VCaP (cell line): ENCODE measurements at regions not wholly inside any gene's neighbourhood (a gene's known extent, or its start where the extent isn't known, plus 50 kb on each side); places are given as distances from the start of the nearest gene placed in this dataset.

Source experiments
- H3K27ac ChIP-seq: fragments of 450-650 bp; 2 replicates; pipeline ENCODE4 v1.5.1; 2017
- TF ChIP-seq, protein P1 (sequence below): fragments of 450-650 bp; conservative IDR thresholded peaks from 2 replicates; pipeline ENCODE4 v1.5.1; 2017; ENCODE audit warnings: mild to moderate bottlenecking, moderate library complexity

GRCh38 chr5:19143935-19144334, 844.1 kb downstream of the CDH18 start:
- TF ChIP-seq, protein P1, sequence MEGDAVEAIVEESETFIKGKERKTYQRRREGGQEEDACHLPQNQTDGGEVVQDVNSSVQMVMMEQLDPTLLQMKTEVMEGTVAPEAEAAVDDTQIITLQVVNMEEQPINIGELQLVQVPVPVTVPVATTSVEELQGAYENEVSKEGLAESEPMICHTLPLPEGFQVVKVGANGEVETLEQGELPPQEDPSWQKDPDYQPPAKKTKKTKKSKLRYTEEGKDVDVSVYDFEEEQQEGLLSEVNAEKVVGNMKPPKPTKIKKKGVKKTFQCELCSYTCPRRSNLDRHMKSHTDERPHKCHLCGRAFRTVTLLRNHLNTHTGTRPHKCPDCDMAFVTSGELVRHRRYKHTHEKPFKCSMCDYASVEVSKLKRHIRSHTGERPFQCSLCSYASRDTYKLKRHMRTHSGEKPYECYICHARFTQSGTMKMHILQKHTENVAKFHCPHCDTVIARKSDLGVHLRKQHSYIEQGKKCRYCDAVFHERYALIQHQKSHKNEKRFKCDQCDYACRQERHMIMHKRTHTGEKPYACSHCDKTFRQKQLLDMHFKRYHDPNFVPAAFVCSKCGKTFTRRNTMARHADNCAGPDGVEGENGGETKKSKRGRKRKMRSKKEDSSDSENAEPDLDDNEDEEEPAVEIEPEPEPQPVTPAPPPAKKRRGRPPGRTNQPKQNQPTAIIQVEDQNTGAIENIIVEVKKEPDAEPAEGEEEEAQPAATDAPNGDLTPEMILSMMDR = no peak

DNA sequence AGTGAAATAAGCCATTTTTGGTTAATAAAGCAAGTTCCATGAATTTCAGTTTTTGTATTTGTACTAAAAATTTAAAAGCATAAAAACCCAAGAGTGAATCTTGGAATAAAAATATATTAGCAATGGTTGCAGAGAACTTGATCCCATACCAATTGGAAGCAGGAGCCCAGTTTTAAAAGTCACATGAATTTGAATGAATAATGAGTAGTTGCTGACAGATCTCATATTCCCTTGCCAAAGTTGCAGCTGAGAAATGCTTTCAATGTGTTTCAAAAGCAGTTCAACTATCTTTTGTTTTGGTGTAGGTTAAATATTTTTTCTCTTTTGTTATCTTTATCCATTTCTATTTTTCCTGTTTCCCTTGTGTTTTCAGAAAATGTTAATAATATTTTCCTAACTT, 818.6 kb downstream of the CDH18 start:
- TF ChIP-seq, protein P1 = no peak
- H3K27ac ChIP-seq = no peak overlapping the region

More at GRCh38 chr5:19143935-19144334, 844.1 kb downstream of the CDH18 start:
- H3K27ac ChIP-seq = no peak overlapping the region

DNA sequence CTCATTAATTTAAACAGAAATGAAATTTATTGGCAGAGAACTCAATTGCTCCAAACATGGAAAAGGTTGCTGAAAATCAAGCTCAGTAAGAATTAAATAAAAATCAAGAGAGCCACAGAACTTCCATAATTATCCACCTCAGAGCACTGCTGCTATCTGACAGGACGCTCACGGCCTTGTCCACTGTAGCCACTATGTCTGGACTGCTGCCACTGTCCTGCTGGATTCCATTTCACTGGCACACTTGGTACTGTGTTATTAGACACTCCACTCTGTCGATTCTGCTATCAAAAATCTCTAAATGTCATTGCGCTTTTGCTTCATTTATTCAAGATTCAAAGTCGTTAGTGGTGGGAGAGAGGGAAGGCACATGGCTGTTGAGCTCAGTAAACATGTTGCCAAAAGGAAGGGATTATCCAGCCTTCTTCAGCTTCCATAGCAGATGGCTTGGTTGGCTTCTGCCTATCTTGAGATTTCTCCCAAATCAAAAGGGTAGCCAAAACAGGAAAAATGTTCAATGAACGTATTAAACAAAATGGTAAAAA, 815.0 kb downstream of the CDH18 start:
- TF ChIP-seq, protein P1 = no peak

DNA sequence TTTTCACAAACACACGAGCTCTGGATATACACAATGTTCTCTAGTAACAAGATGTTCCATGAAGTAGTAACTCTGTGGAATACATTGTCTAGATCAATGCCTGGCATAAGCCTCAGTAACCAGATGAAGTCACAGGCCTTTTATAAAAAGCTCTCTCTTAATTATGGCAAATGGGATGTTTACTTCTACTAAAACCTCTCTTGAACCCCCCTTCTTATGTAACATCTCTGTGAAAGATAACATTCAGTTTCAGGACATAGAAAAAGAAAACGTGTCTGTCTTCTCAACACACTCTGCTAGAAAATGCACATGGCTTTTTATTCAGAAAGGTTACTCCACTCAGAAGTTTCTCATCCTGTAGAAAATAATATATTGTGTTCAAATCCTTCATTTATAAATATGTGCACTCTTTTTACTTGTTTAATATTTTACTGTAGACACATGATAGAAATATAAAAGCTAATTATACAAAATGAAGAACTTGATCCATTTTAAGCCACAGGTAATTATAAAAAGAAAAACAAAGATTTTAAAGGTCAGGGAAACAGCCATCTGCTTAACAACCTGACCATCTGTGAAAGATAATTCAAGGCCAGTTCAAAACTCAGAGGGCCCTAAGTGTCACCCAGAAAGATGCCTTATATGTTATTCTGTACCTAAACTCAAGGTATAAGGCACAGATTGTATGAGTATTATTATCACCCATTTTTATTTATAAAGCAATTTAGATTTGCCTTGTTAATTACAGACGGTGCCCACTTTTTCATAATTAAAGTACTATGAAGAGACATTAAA, 812.0 kb downstream of the CDH18 start:
- H3K27ac ChIP-seq = no peak overlapping the region
- TF ChIP-seq, protein P1 = no peak

More for the DNA sequence above, 815.0 kb downstream of the CDH18 start:
- H3K27ac ChIP-seq = no peak overlapping the region

DNA sequence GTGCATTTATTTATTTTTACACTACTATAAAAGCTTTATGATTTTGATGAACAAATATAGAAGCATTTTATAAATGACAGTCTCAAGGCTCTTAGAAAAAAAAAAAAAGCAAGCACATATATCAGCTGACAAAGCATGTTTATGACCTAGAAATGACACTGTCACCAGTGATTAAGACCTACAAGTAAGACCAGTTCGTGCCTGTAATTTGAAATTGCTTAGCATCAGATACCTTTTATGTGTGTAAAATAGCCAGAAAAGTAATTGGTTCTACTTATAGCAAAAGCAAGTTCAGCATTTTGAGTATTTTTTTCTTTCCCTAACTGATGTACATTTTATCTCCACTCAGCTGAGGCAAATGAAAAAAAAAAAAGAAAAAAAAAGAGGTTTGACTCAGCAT, 808.4 kb downstream of the CDH18 start:
- TF ChIP-seq, protein P1 = no peak
- H3K27ac ChIP-seq = no peak overlapping the region

GRCh38 chr5:19189176-19189575, 798.8 kb downstream of the CDH18 start:
- TF ChIP-seq, protein P1 = no peak
- H3K27ac ChIP-seq = no peak overlapping the region

DNA sequence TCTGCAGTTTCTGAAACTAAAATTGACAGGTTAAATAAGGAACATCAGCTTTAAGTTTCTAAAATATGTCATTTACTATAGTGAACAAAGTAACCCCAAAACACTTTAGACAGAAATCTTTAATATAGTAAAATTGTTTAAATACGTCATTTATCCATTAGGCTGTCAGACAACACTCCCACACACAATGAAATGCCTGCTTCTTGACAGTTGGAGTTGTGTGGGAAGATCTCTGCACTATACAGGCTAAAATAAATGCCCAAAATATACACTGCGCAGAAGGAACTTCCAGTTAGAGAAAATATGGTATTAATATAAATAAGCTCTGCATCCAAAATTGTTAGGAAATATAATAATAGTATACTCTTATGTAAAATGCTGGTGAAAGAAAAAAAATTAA, 794.4 kb downstream of the CDH18 start:
- no peak overlapping the region for H3K27ac ChIP-seq
- TF ChIP-seq, protein P1 = no peak
